A549 (cell line): ENCODE measurements at regions not wholly inside any gene's neighbourhood (a gene's known extent, or its start where the extent isn't known, plus 50 kb on each side); places are given as distances from the start of the nearest gene placed in this dataset.

Source experiments
- ATAC-seq, 2 experiments: fragments of 200-7000 bp in 1 of 2; fragments of >200 bp in 1 of 2; cut with Nextera tagmentation in 1 of 2; cut with Tn5 transposase in 1 of 2; 3 replicates each; pipeline versions ENCODE4 v1.8.0 to v1.9.1; 2018 to 2020; ENCODE audit warnings: mild to moderate bottlenecking in 1 of 2, moderate library complexity in 1 of 2
- CTCF ChIA-PET: fragments of 300-600 bp; sonication (Branson Sonifier 250); formaldehyde crosslinking; extraction: SDS; loops from one replicate; lab custom pipeline; 2021; ENCODE audit warnings: antibody characterized with exemption, inconsistent platforms; lab: Yijun Ruan, JAX
- POLR2A ChIA-PET: fragments of 350-600 bp; formaldehyde crosslinking; extraction: SDS; loops from one replicate; lab custom pipeline; 2021; ENCODE audit warnings: antibody characterized with exemption, inconsistent platforms; lab: Yijun Ruan, JAX
- DNase-seq, 2 experiments: peaks; one replicate each; pipeline versions ENCODE4 v3.0.0 to v3.0.0-alpha.2; 2011 to 2016; ENCODE audit warnings: low read depth in 1 of 2, low spot score in 1 of 2
- FAIRE-seq: peaks from 2 replicates; lab custom pipeline; 2011; peaks lifted over from hg19 to GRCh38; lab: Jason Lieb, UNC
- H3K27ac ChIP-seq, 2 experiments: fragments of >200 bp; sonication (Bioruptor Twin); formaldehyde crosslinking; 3 replicates each; pipeline ENCODE4 v1.5.1; 2016 to 2017
- H3K4me1 ChIP-seq: fragments of >200 bp; sonication (Bioruptor Twin); formaldehyde crosslinking; 3 replicates; pipeline ENCODE4 v1.6.1; 2016
- H3K4me2 ChIP-seq: fragments of >200 bp; sonication (Bioruptor Twin); formaldehyde crosslinking; 3 replicates; pipeline ENCODE4 v1.6.1; 2016
- H3K4me3 ChIP-seq: fragments of >200 bp; sonication (Bioruptor Twin); formaldehyde crosslinking; 3 replicates; pipeline ENCODE4 v1.5.1; 2016
- H3K9me3 ChIP-seq: fragments of >200 bp; sonication (Bioruptor Twin); formaldehyde crosslinking; 3 replicates; pipeline ENCODE4 v1.6.1; 2016
- BCL3 ChIP-seq: fragments of >200 bp; sonication (Bioruptor Twin); formaldehyde crosslinking; IDR thresholded peaks from 3 replicates; pipeline ENCODE4 v1.6.1; 2016
- BHLHE40 ChIP-seq: IDR thresholded peaks from 2 replicates; pipeline ENCODE4 v1.6.1; 2012; ENCODE audit warnings: low read depth, low read length, inconsistent platforms
- CBX2 ChIP-seq: fragments of 200-600 bp; sonication (generic); IDR thresholded peaks from 2 replicates; pipeline ENCODE4 v1.6.1; 2016; ENCODE audit warnings: low read depth, mild to moderate bottlenecking, borderline replicate concordance
- CBX8 ChIP-seq: fragments of 200-600 bp; sonication (generic); IDR thresholded peaks from 2 replicates; pipeline ENCODE4 v1.6.1; 2016
- CEBPB ChIP-seq, 2 experiments: fragments of >200 bp in 1 of 2; sonication (Bioruptor Twin) in 1 of 2; formaldehyde crosslinking in 1 of 2; IDR thresholded peaks; 2 replicates each; pipeline ENCODE4 v1.6.1; 2012 to 2016
- CHD4 ChIP-seq: fragments of 200-600 bp; sonication (generic); IDR thresholded peaks from 2 replicates; pipeline ENCODE4 v1.6.1; 2016; ENCODE audit warnings: antibody characterized with exemption, mild to moderate bottlenecking, borderline replicate concordance
- E2F6 ChIP-seq: IDR thresholded peaks from 2 replicates; pipeline ENCODE4 v1.6.1; 2012; ENCODE audit warnings: low read depth, borderline replicate concordance
- EHMT2 ChIP-seq: fragments of 200-600 bp; sonication (generic); IDR thresholded peaks from 2 replicates; pipeline ENCODE4 v1.6.1; 2016; ENCODE audit warnings: antibody characterized with exemption, low read depth, mild to moderate bottlenecking, moderate library complexity
- ESRRA ChIP-seq: fragments of 150-350 bp; IDR thresholded peaks from 2 replicates; pipeline ENCODE4 v1.6.1; 2014; ENCODE audit warnings: mild to moderate bottlenecking, low read length, borderline replicate concordance
- FOSB ChIP-seq: fragments of 250-450 bp; sonication (Bioruptor Pico); IDR thresholded peaks from 2 replicates; pipeline ENCODE4 v1.5.0; 2020; ENCODE audit warnings: mild to moderate bottlenecking, moderate library complexity
- FOSL2 ChIP-seq, 2 experiments: fragments of 450-650 bp in 1 of 2; fragments of >200 bp in 1 of 2; sonication (Bioruptor Twin) in 1 of 2; formaldehyde crosslinking; IDR thresholded peaks; 2 replicates each; pipeline versions ENCODE4 v1.5.0 to v1.6.1; 2016 to 2020; ENCODE audit warnings: mild to moderate bottlenecking in 1 of 2, moderate library complexity in 1 of 2
- GATA3 ChIP-seq: IDR thresholded peaks from 2 replicates; pipeline ENCODE4 v1.6.1; 2012; ENCODE audit warnings: borderline replicate concordance
- HDAC2 ChIP-seq: fragments of 200-600 bp; sonication (generic); IDR thresholded peaks from 2 replicates; pipeline ENCODE4 v1.6.1; 2016
- HES2 ChIP-seq: fragments of >200 bp; sonication (Bioruptor Twin); formaldehyde crosslinking; IDR thresholded peaks from 2 replicates; pipeline ENCODE4 v1.6.1; 2016
- HOXA7 ChIP-seq: fragments of 250-450 bp; sonication (Bioruptor Pico); IDR thresholded peaks from 2 replicates; pipeline ENCODE4 v1.5.0; 2020; ENCODE audit warnings: mild to moderate bottlenecking, moderate library complexity
- HOXB5 ChIP-seq: fragments of 250-450 bp; sonication (Bioruptor Pico); IDR thresholded peaks from 2 replicates; pipeline ENCODE4 v1.5.0; 2020; ENCODE audit warnings: mild to moderate bottlenecking, moderate library complexity
- JUN ChIP-seq, 2 experiments: fragments of >200 bp; sonication (Bioruptor Twin); formaldehyde crosslinking; IDR thresholded peaks; 2 replicates in 1 of 2; 3 replicates in 1 of 2; pipeline ENCODE4 v1.6.1; 2016 to 2017
- JUNB ChIP-seq: fragments of >200 bp; sonication (Bioruptor Twin); formaldehyde crosslinking; IDR thresholded peaks from 2 replicates; pipeline ENCODE4 v1.6.1; 2016
- KDM1A ChIP-seq: fragments of 200-600 bp; sonication (generic); IDR thresholded peaks from 2 replicates; pipeline ENCODE4 v1.6.1; 2016; ENCODE audit warnings: low read depth, mild to moderate bottlenecking
- MAZ ChIP-seq: fragments of 150-350 bp; IDR thresholded peaks from 2 replicates; pipeline ENCODE4 v1.6.1; 2014; ENCODE audit warnings: antibody characterized with exemption, low read depth, low read length, borderline replicate concordance
- MYC ChIP-seq: IDR thresholded peaks from 2 replicates; pipeline ENCODE4 v1.6.1; 2012; ENCODE audit warnings: mild to moderate bottlenecking, inconsistent platforms, low read length, improper control_type of control experiment, borderline replicate concordance
- NFE2L2 ChIP-seq: fragments of 150-350 bp; conservative IDR thresholded peaks from 2 replicates; pipeline ENCODE4 v1.6.1; 2014; ENCODE audit warnings: low read length
- NR3C1 ChIP-seq: fragments of >200 bp; sonication (Bioruptor Twin); formaldehyde crosslinking; IDR thresholded peaks from 3 replicates; pipeline ENCODE4 v1.6.1; 2017
- RAD21 ChIP-seq, 2 experiments: fragments of >200 bp in 1 of 2; sonication (Bioruptor Twin) in 1 of 2; formaldehyde crosslinking in 1 of 2; IDR thresholded peaks in 1 of 2; conservative IDR thresholded peaks in 1 of 2; 2 replicates in 1 of 2; 3 replicates in 1 of 2; pipeline ENCODE4 v1.6.1; 2012 to 2018; ENCODE audit warnings: inconsistent platforms in 1 of 2
- REST ChIP-seq: fragments of 200-600 bp; sonication (generic); IDR thresholded peaks from 2 replicates; pipeline ENCODE4 v1.6.1; 2016; ENCODE audit warnings: antibody characterized with exemption, mild to moderate bottlenecking, moderate library complexity
- RFX5 ChIP-seq: fragments of 450-650 bp; IDR thresholded peaks from 2 replicates; pipeline ENCODE4 v1.7.1; 2014; ENCODE audit warnings: antibody characterized with exemption, mild to moderate bottlenecking, moderate library complexity
- RNF2 ChIP-seq: fragments of 200-600 bp; sonication (generic); IDR thresholded peaks from 2 replicates; pipeline ENCODE4 v1.6.1; 2016; ENCODE audit warnings: low read depth, mild to moderate bottlenecking, antibody characterized with exemption, moderate library complexity, borderline replicate concordance
- SMC3 ChIP-seq: fragments of >200 bp; sonication (Bioruptor Twin); formaldehyde crosslinking; IDR thresholded peaks from 3 replicates; pipeline ENCODE4 v1.6.1; 2018; ENCODE audit warnings: inconsistent platforms
- USF2 ChIP-seq: fragments of 450-650 bp; IDR thresholded peaks from 2 replicates; pipeline ENCODE4 v1.6.1; 2014; ENCODE audit warnings: antibody characterized with exemption
- ZC3H11A ChIP-seq: fragments of 450-650 bp; IDR thresholded peaks from 2 replicates; pipeline ENCODE4 v1.6.1; 2014; ENCODE audit warnings: antibody characterized with exemption, mild to moderate bottlenecking
- ZNF302 ChIP-seq: fragments of 250-450 bp; sonication (Bioruptor Pico); IDR thresholded peaks from 2 replicates; pipeline ENCODE4 v1.9.0; 2021; ENCODE audit warnings: inconsistent platforms, mild to moderate bottlenecking, moderate library complexity
- WGBS: methylation state at CpG from one replicate; pipeline ENCODE4 v1.1.6; 2017; ENCODE audit errors: missing lambda C conversion rate; 5-methylcytosine and 5-hydroxymethylcytosine counted together

GRCh38 chr12:64944966-64945365 is 120.5 kb downstream of the TBC1D30 start:
- WGBS = 9% methylated on average over 3 of the region's 3 CpGs
- no peaks in the 10 kb centered on the region for H3K4me1 ChIP-seq
- ChIA-PET CTCF (interaction anchor here (1.7 kb wide), 1 partner anchor 13 kb away, joined by 3 read pairs; no protein-coding TSS in a partner anchor), POLR2A (no interaction called here)
- no peak overlapping the region for H3K4me3 ChIP-seq
- H3K4me2 ChIP-seq = no peak overlapping the region
- no peak overlapping the region for H3K27ac ChIP-seq
- ATAC-seq (no peak), DNase-seq (no peak), FAIRE-seq (no peak)
- no peaks in the 10 kb centered on the region for H3K9me3 ChIP-seq
- TF ChIP-seq E2F6 (no peak), GATA3 (no peak), FOSL2 (IDR thresholded peaks at IDR 0.05) (no peak), FOSL2 (CRISPR knock-in tag; IDR thresholded peaks at IDR 0.05) (no peak), RAD21 (conservative IDR thresholded peaks at IDR 0.05 in 1 of 2, IDR thresholded peaks at IDR 0.05 in 1 of 2) (no peak), MYC (no peak), CBX2 (no peak), BCL3 (no peak), HOXA7 (no peak), USF2 (no peak), NR3C1 (no peak), BHLHE40 (no peak), RFX5 (no peak), HES2 (no peak), CBX8 (no peak), JUNB (no peak), HDAC2 (no peak)

- H3K4me2 ChIP-seq = no peak overlapping the region
- ChIA-PET POLR2A (no interaction called here), CTCF (interaction anchor here (1.1 kb wide), 1 partner anchor 161 kb away, joined by 3 read pairs; no protein-coding TSS in a partner anchor)
- DNase-seq = no peak
- 81% methylated on average over 5 of the region's 5 CpGs for WGBS
- no peak for ATAC-seq
- TF ChIP-seq USF2 (no peak), EHMT2 (no peak), CHD4 (no peak), JUN (IDR thresholded peaks at IDR 0.05) (no peak), NR3C1 (no peak), RFX5 (no peak), FOSB (CRISPR knock-in tag) (no peak), REST (no peak), RNF2 (no peak), CEBPB (IDR thresholded peaks at IDR 0.05) (no peak), ZC3H11A (no peak), GATA3 (no peak), HOXB5 (CRISPR knock-in tag) (no peak), MAZ (no peak), KDM1A (no peak), ESRRA (no peak), NFE2L2 (no peak), SMC3 (no peak), ZNF302 (no peak), MYC (no peak)
- no peaks in the 10 kb centered on the region for H3K4me1 ChIP-seq
- no peaks in the 10 kb centered on the region for H3K9me3 ChIP-seq
- H3K27ac ChIP-seq = no peak overlapping the region
- FAIRE-seq = no peak
- no peak overlapping the region for H3K4me3 ChIP-seq
Observed at GRCh38 chr12:64946132-64946829, 121.8 kb downstream of the TBC1D30 start.
